Stimulated activated CD4-positive, alpha-beta T cell treated with anti-CD3 and anti-CD28 coated beads, Interleukin-4, amount 100 ng/mL, for 24 hours (primary cell): ENCODE measurements at regions not wholly inside any gene's neighbourhood (a gene's known extent, or its start where the extent isn't known, plus 50 kb on each side); places are given as distances from the start of the nearest gene placed in this dataset.
"Not testable (repeated sequence)": the region's sequence is repeated elsewhere in the genome, so short reads cannot be mapped to it uniquely, and the experiment has no call there.

Experiments
- DNase-seq: peaks from one replicate; pipeline ENCODE4 v3.0.0-alpha.2; 2020

GRCh38 chr12:32010631-32011336, 51.6 kb downstream of the RESF1 start:
- DNase-seq: no peak

- DNase-seq: no peak
These were observed 53.1 kb downstream of the RESF1 start for GRCh38 chr12:32012249-32012785.

- DNase-seq: no peak
These were observed 55.8 kb downstream of the RESF1 start for GRCh38 chr12:32015036-32015435.

GRCh38 chr12:32016680-32017482, 57.7 kb downstream of the RESF1 start:
- DNase-seq: no peak

- DNase-seq: no peak
These were observed 62.1 kb downstream of the RESF1 start for GRCh38 chr12:32021346-32021773.

- not testable (repeated sequence) for DNase-seq
These were observed 63.2 kb downstream of the RESF1 start for GRCh38 chr12:32022387-32022786.

GRCh38 chr12:32023861-32024260, 64.6 kb downstream of the RESF1 start:
- not testable (repeated sequence) for DNase-seq

GRCh38 chr12:32024884-32025592, 65.8 kb downstream of the RESF1 start:
- no peak for DNase-seq

- DNase-seq: peak; percentile 26
These were observed 66.7 kb downstream of the RESF1 start for GRCh38 chr12:32025906-32026305.

GRCh38 chr12:32027684-32028365, 68.6 kb downstream of the RESF1 start:
- no peak for DNase-seq

- no peak for DNase-seq
These were observed 70.9 kb downstream of the RESF1 start for GRCh38 chr12:32030151-32030550.

GRCh38 chr12:32030676-32031075, 71.5 kb downstream of the RESF1 start:
- no peak for DNase-seq

- no peak for DNase-seq
These were observed 71.9 kb downstream of the RESF1 start for GRCh38 chr12:32031109-32031508.

GRCh38 chr12:32032205-32032810, 73.1 kb downstream of the RESF1 start:
- DNase-seq: no peak

GRCh38 chr12:32033406-32033805, 73.2 kb upstream of the BICD1 start:
- no peak for DNase-seq

GRCh38 chr12:32034045-32034444, 72.6 kb upstream of the BICD1 start:
- DNase-seq: no peak

- DNase-seq: no peak
These were observed 70.0 kb upstream of the BICD1 start for GRCh38 chr12:32036477-32037263.

GRCh38 chr12:32039347-32039746, 67.3 kb upstream of the BICD1 start:
- DNase-seq: no peak

GRCh38 chr12:32039917-32040575, 66.6 kb upstream of the BICD1 start:
- DNase-seq: no peak

GRCh38 chr12:32043928-32044549, 62.6 kb upstream of the BICD1 start:
- DNase-seq: no peak
